ENCODE measurements at regions not wholly inside any gene's neighbourhood (a gene's known extent, or its start where the extent isn't known, plus 50 kb on each side); places are given as distances from the start of the nearest gene placed in this dataset.

- Histone ChIP-seq H4K91ac (ENCODE audit: low read depth, low read length, poor library complexity) (no peak overlapping the region), H2BK5ac (ENCODE audit: low read length) (no peak overlapping the region), H3K18ac (ENCODE audit: low read length) (no peak overlapping the region), H4K8ac (ENCODE audit: low read depth, low read length) (no peak overlapping the region), H3K4me3 (ENCODE audit: low read length in 2 of 2) (no peak overlapping the region), H3K79me1 (ENCODE audit: low read depth, low read length) (no peaks in the 10 kb centered on the region), H3K4ac (ENCODE audit: low read length) (no peak overlapping the region), H2BK12ac (ENCODE audit: low read length) (peak overlapping the region; percentile 89), H3K4me1 (ENCODE audit: control insufficient read depth in 2 of 2, insufficient read depth in 1 of 2, low read depth in 1 of 2, low read length in 2 of 2) (peaks cover 7 to 8% of the 10 kb centered on the region in 2 donors), H3K23ac (ENCODE audit: low read depth, low read length, poor library complexity) (no peak overlapping the region), H2BK15ac (ENCODE audit: low read length) (no peak overlapping the region), H3K4me2 (ENCODE audit: insufficient read depth, low read length, poor library complexity, severe bottlenecking) (no peak overlapping the region), H2AFZ (ENCODE audit: low read length) (no peak overlapping the region), H3K27ac (replicated peaks; ENCODE audit: low read length) (no peak overlapping the region), H3K9me3 (replicated peaks in 1 of 2; ENCODE audit: control insufficient read depth in 2 of 2, insufficient read depth in 1 of 2, low read depth in 1 of 2, low read length in 2 of 2) (no peaks in the 10 kb centered on the region), H3K9ac (ENCODE audit: low read depth, low read length, poor library complexity) (no peak overlapping the region), H2BK120ac (ENCODE audit: low read depth, low read length) (no peak overlapping the region), H3K36me3 (replicated peaks in 1 of 2; ENCODE audit: control insufficient read depth in 2 of 2, insufficient read depth in 2 of 2, low read length in 2 of 2) (no peaks in the 10 kb centered on the region), H3K27me3 (ENCODE audit: control insufficient read depth in 3 of 3, insufficient read depth in 3 of 3, low read depth in 1 of 3, low read length in 3 of 3) (no peaks in the 10 kb centered on the region), H2AK5ac (ENCODE audit: low read depth, low read length) (no peak overlapping the region), H3K14ac (ENCODE audit: low read length) (no peak overlapping the region)
- WGBS, 2 donors (ENCODE audit: extremely low coverage in 2 of 2, insufficient read length in 2 of 2, insufficient replicate concordance in 1 of 2) = no CpG with 5 or more reads among the region's 2 CpGs
- DNase-seq (ENCODE audit: low spot score) = no peak
These were observed 162.9 kb downstream of the PLPP3 start for GRCh38 chr1:56416495-56416894.

GRCh38 chr1:56415720-56416119 is 163.6 kb downstream of the PLPP3 start:
- DNase-seq (ENCODE audit: low spot score) = no peak
- no peaks in the 10 kb centered on the region for H3K79me1 ChIP-seq (ENCODE audit: low read depth, low read length)
- H3K4me3 ChIP-seq (ENCODE audit: low read length in 2 of 2) = no peak overlapping the region
- no peaks in the 10 kb centered on the region for H3K9me3 ChIP-seq (replicated peaks in 1 of 2; ENCODE audit: control insufficient read depth in 2 of 2, insufficient read depth in 1 of 2, low read depth in 1 of 2, low read length in 2 of 2)
- no peak overlapping the region for H3K4me2 ChIP-seq (ENCODE audit: insufficient read depth, low read length, poor library complexity, severe bottlenecking)
- no peak overlapping the region for H2AFZ ChIP-seq (ENCODE audit: low read length)
- H2BK120ac ChIP-seq (ENCODE audit: low read depth, low read length) = no peak overlapping the region
- WGBS, 2 donors (ENCODE audit: extremely low coverage in 2 of 2, insufficient read length in 2 of 2, insufficient replicate concordance in 1 of 2) = no CpG with 5 or more reads among the region's 4 CpGs
- no peak overlapping the region for H2BK15ac ChIP-seq (ENCODE audit: low read length)
- no peak overlapping the region for H3K4ac ChIP-seq (ENCODE audit: low read length)
- H3K27me3 ChIP-seq (ENCODE audit: control insufficient read depth in 3 of 3, insufficient read depth in 3 of 3, low read depth in 1 of 3, low read length in 3 of 3) = no peaks in the 10 kb centered on the region
- no peak overlapping the region for H3K23ac ChIP-seq (ENCODE audit: low read depth, low read length, poor library complexity)
- no peak overlapping the region for H3K14ac ChIP-seq (ENCODE audit: low read length)
- H2BK12ac ChIP-seq (ENCODE audit: low read length) = no peak overlapping the region
- no peak overlapping the region for H3K18ac ChIP-seq (ENCODE audit: low read length)
- H3K9ac ChIP-seq (ENCODE audit: low read depth, low read length, poor library complexity) = no peak overlapping the region
- H2AK5ac ChIP-seq (ENCODE audit: low read depth, low read length) = no peak overlapping the region
- peaks cover 7 to 8% of the 10 kb centered on the region in 2 donors for H3K4me1 ChIP-seq (ENCODE audit: control insufficient read depth in 2 of 2, insufficient read depth in 1 of 2, low read depth in 1 of 2, low read length in 2 of 2)
- no peak overlapping the region for H2BK5ac ChIP-seq (ENCODE audit: low read length)
- H3K27ac ChIP-seq (replicated peaks; ENCODE audit: low read length) = no peak overlapping the region
- no peaks in the 10 kb centered on the region for H3K36me3 ChIP-seq (replicated peaks in 1 of 2; ENCODE audit: control insufficient read depth in 2 of 2, insufficient read depth in 2 of 2, low read length in 2 of 2)
- no peak overlapping the region for H4K91ac ChIP-seq (ENCODE audit: low read depth, low read length, poor library complexity)
- H4K8ac ChIP-seq (ENCODE audit: low read depth, low read length) = no peak overlapping the region

- WGBS, 2 donors (ENCODE audit: extremely low coverage in 2 of 2, insufficient read length in 2 of 2, insufficient replicate concordance in 1 of 2) = no CpG with 5 or more reads among the region's 3 CpGs
- H2BK120ac ChIP-seq (ENCODE audit: low read depth, low read length) = no peak overlapping the region
- no peaks in the 10 kb centered on the region for H3K27me3 ChIP-seq (ENCODE audit: control insufficient read depth in 3 of 3, insufficient read depth in 3 of 3, low read depth in 1 of 3, low read length in 3 of 3)
- H4K91ac ChIP-seq (ENCODE audit: low read depth, low read length, poor library complexity) = no peak overlapping the region
- H3K4me3 ChIP-seq (ENCODE audit: low read length in 2 of 2) = no peak overlapping the region
- no peaks in the 10 kb centered on the region for H3K79me1 ChIP-seq (ENCODE audit: low read depth, low read length)
- no peak for DNase-seq (ENCODE audit: low spot score)
- no peak overlapping the region for H2BK5ac ChIP-seq (ENCODE audit: low read length)
- H3K23ac ChIP-seq (ENCODE audit: low read depth, low read length, poor library complexity) = no peak overlapping the region
- H2BK12ac ChIP-seq (ENCODE audit: low read length) = no peak overlapping the region
- H2BK15ac ChIP-seq (ENCODE audit: low read length) = no peak overlapping the region
- H3K36me3 ChIP-seq (replicated peaks in 1 of 2; ENCODE audit: control insufficient read depth in 2 of 2, insufficient read depth in 2 of 2, low read length in 2 of 2) = no peaks in the 10 kb centered on the region
- no peak overlapping the region for H2AK5ac ChIP-seq (ENCODE audit: low read depth, low read length)
- no peaks in the 10 kb centered on the region for H3K9me3 ChIP-seq (replicated peaks in 1 of 2; ENCODE audit: control insufficient read depth in 2 of 2, insufficient read depth in 1 of 2, low read depth in 1 of 2, low read length in 2 of 2)
- H3K18ac ChIP-seq (ENCODE audit: low read length) = no peak overlapping the region
- no peak overlapping the region for H3K9ac ChIP-seq (ENCODE audit: low read depth, low read length, poor library complexity)
- no peak overlapping the region for H2AFZ ChIP-seq (ENCODE audit: low read length)
- no peak overlapping the region for H3K14ac ChIP-seq (ENCODE audit: low read length)
- H3K4me2 ChIP-seq (ENCODE audit: insufficient read depth, low read length, poor library complexity, severe bottlenecking) = no peak overlapping the region
- no peak overlapping the region for H3K27ac ChIP-seq (replicated peaks; ENCODE audit: low read length)
- H3K4me1 ChIP-seq (ENCODE audit: control insufficient read depth in 2 of 2, insufficient read depth in 1 of 2, low read depth in 1 of 2, low read length in 2 of 2) = peaks cover 7 to 8% of the 10 kb centered on the region in 2 donors
- H4K8ac ChIP-seq (ENCODE audit: low read depth, low read length) = no peak overlapping the region
- H3K4ac ChIP-seq (ENCODE audit: low read length) = no peak overlapping the region
These were observed 164.1 kb downstream of the PLPP3 start for GRCh38 chr1:56415258-56415657.

- H2BK120ac ChIP-seq (ENCODE audit: low read depth, low read length) = no peak overlapping the region
- no peak overlapping the region for H3K9ac ChIP-seq (ENCODE audit: low read depth, low read length, poor library complexity)
- no peak for DNase-seq (ENCODE audit: low spot score)
- H3K23ac ChIP-seq (ENCODE audit: low read depth, low read length, poor library complexity) = no peak overlapping the region
- no peak overlapping the region for H3K18ac ChIP-seq (ENCODE audit: low read length)
- no peak overlapping the region for H2BK12ac ChIP-seq (ENCODE audit: low read length)
- H3K4me3 ChIP-seq (ENCODE audit: low read length in 2 of 2) = no peak overlapping the region
- no peak overlapping the region for H4K8ac ChIP-seq (ENCODE audit: low read depth, low read length)
- H4K91ac ChIP-seq (ENCODE audit: low read depth, low read length, poor library complexity) = no peak overlapping the region
- no peaks in the 10 kb centered on the region for H3K36me3 ChIP-seq (replicated peaks in 1 of 2; ENCODE audit: control insufficient read depth in 2 of 2, insufficient read depth in 2 of 2, low read length in 2 of 2)
- WGBS, 2 donors (ENCODE audit: extremely low coverage in 2 of 2, insufficient read length in 2 of 2, insufficient replicate concordance in 1 of 2) = no CpG with 5 or more reads among the region's 9 CpGs
- no peak overlapping the region for H3K27ac ChIP-seq (replicated peaks; ENCODE audit: low read length)
- H3K27me3 ChIP-seq (ENCODE audit: control insufficient read depth in 3 of 3, insufficient read depth in 3 of 3, low read depth in 1 of 3, low read length in 3 of 3) = no peaks in the 10 kb centered on the region
- no peak overlapping the region for H3K14ac ChIP-seq (ENCODE audit: low read length)
- no peak overlapping the region for H3K4ac ChIP-seq (ENCODE audit: low read length)
- H2BK15ac ChIP-seq (ENCODE audit: low read length) = no peak overlapping the region
- no peak overlapping the region for H2AFZ ChIP-seq (ENCODE audit: low read length)
- no peak overlapping the region for H2BK5ac ChIP-seq (ENCODE audit: low read length)
- H3K9me3 ChIP-seq (replicated peaks in 1 of 2; ENCODE audit: control insufficient read depth in 2 of 2, insufficient read depth in 1 of 2, low read depth in 1 of 2, low read length in 2 of 2) = no peaks in the 10 kb centered on the region
- H3K79me1 ChIP-seq (ENCODE audit: low read depth, low read length) = no peaks in the 10 kb centered on the region
- no peak overlapping the region for H2AK5ac ChIP-seq (ENCODE audit: low read depth, low read length)
- peaks cover 7 to 8% of the 10 kb centered on the region in 2 donors for H3K4me1 ChIP-seq (ENCODE audit: control insufficient read depth in 2 of 2, insufficient read depth in 1 of 2, low read depth in 1 of 2, low read length in 2 of 2)
- no peak overlapping the region for H3K4me2 ChIP-seq (ENCODE audit: insufficient read depth, low read length, poor library complexity, severe bottlenecking)
These were observed 164.6 kb downstream of the PLPP3 start for GRCh38 chr1:56414728-56415224.

All from neuronal stem cell (in vitro differentiated cells).